HG03175 (cell line): ENCODE measurements at regions not wholly inside any gene's neighbourhood (a gene's known extent, or its start where the extent isn't known, plus 50 kb on each side); places are given as distances from the start of the nearest gene placed in this dataset.

Experiments
- ATAC-seq: cut with Tn5 transposase; IDR thresholded peaks from one replicate; pipeline ENCODE4 v1.9.1; 2021; ENCODE audit warnings: mild to moderate bottlenecking, moderate library complexity; ENCODE audit not compliant: unreplicated experiment

- no peak for ATAC-seq
Observed at GRCh38 chr22:48228468-48228867, 1466.0 kb downstream of the TBC1D22A start.

GRCh38 chr22:48227341-48228018, 1465.0 kb downstream of the TBC1D22A start:
- ATAC-seq: no peak

- no peak for ATAC-seq
Observed at GRCh38 chr22:48226026-48227013, 1463.9 kb downstream of the TBC1D22A start.

DNA sequence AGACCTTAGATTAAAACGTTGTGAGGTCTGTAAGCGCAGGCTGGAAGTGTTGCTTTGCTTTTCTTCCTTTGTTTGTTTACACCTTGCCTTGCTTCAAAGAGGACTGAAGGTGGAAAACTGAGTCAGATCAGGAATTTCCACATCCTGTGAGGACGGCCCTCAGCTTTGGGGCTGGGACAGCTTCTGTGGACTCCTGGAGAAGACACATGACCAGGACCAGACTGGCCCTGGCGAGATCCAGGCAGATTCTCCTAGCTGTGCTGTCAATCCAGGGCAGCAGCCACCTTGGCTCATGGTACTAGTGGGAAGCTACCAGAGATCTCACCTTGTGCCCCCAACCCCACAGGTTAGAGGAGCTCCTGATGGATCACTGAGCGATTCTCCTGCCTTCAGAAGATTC, 1461.9 kb downstream of the TBC1D22A start:
- no peak for ATAC-seq

DNA sequence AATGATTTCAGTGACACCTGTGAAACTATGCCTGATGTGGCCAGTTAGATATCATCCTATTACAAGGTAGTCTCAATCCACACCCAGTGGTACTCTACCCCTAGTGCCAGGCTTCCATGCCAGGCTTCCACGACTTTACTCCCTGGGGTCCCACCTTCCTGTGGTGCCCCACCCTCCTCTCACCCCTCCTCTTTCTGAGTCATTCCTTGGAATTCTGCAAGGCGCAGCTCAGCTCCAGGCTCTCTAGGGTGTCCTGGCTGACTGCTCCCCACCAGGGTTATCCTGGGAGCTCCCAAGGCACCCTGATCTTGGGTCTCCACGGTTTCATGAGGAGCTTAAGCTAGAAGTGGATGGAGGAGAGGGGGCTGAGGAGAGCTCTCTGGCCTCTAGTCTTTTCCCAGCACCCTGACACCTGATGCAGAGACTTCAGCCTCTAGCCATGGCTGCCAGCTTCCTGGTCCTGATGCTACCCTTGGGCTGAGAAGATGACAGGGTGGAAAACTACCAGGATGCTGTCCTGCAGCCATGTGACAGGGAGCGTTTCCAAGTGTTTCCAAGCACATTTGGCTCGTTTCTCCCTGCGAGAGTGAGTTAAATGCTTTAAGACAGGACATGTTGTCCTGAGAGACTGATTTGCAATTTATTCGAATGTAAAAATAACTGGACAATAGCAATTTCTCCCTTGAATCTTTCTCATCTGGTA, 1461.2 kb downstream of the TBC1D22A start:
- ATAC-seq: no peak

GRCh38 chr22:48222742-48223487, 1460.5 kb downstream of the TBC1D22A start:
- no peak for ATAC-seq

GRCh38 chr22:48218889-48219420, 1456.5 kb downstream of the TBC1D22A start:
- no peak for ATAC-seq

- ATAC-seq: no peak
Observed at GRCh38 chr22:48217596-48217995, 1455.1 kb downstream of the TBC1D22A start.

DNA sequence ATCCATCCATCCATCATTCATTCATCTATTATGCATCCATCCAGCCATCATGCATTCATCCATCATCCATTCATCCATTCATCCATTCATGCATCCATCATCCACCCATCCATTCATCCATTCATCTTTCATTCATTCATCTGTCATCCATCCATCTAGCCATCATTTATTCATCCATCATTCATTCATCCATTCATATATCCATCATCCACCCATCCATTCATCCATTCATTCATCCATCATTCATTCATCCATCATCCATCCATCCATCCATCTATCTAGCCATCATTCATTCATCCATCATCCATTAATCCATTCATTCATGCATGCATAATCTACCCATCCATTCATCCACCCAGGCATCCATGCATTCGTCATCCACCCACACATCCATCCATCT, 1450.3 kb downstream of the TBC1D22A start:
- ATAC-seq: no peak

DNA sequence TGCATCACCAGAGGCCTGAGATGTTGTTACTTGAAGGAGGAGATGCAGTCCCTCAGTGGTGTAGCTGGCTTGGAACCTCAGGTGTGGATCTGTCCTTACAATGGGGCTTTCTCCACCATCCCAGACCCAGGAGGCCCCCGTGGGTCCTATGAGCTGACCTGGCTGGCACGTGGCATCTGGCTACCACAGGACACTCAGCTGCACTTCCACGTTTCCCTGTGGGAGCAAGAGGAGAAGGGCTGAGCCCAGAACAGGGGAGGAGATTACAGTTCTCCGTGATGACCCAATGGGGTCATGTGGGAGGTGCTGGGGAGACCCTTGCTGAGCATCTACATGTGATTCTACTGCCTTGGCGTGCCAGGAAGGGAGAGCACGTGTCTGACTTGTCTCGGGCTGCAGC, 1448.4 kb downstream of the TBC1D22A start:
- no peak for ATAC-seq

DNA sequence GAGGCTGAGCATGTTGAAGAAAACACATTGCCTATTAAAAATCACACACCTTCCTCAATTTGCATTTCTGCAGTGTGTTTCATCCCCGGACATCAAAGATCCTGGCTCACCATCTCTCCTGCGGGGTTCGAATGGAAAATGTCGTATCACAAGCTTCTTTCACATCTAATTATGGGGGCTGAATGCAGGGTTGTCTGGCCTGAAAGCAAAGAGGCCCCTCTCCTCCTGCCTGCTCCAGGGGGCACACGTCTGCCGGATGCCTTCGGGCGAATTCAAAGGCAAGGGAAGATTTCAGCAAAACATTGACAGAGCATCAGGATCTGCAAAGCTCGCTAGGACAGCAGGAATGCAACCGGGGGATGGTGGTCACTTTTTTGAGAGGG, 1447.7 kb downstream of the TBC1D22A start:
- no peak for ATAC-seq

DNA sequence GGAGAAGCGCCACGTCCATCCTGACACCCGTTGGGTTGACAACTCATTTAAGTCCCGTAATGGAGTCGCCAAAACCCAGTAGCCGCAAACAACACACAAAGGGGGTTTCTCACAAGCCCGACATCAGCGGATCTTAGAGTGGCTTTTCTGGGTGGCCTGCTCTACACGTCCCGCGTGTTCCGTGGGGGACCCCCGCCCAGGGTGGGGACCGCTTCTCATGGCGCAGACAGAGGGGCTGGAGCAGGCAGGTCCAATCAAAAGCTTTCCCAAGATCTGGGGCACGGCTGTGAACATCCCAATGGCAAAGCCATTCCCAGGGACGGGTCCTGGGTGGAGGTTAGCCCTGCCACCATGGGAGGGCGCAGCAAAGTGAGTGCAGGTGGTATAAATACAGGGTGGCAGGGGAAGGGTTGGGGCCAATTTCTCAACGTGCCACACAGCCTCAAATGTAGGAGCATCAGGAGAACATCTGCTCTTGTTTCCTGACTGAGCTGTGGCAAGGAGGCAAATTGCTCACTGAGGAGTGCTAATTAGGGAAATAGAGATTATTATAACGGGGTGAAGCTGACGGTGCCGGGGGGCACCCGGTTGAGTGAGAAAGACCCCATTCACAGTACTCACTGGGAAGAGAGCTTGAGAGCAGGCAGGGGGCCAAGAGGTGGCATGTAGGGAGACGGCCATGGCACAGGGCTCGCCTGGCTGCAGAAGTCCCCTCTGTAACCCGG, 1447.2 kb downstream of the TBC1D22A start:
- no peak for ATAC-seq

- no peak for ATAC-seq
Observed at GRCh38 chr22:48208894-48209293, 1446.4 kb downstream of the TBC1D22A start.

- ATAC-seq: no peak
Observed at GRCh38 chr22:48207919-48208535, 1445.6 kb downstream of the TBC1D22A start.

- ATAC-seq: no peak
Observed at GRCh38 chr22:48205790-48206189, 1443.3 kb downstream of the TBC1D22A start.

GRCh38 chr22:48205161-48205560, 1442.7 kb downstream of the TBC1D22A start:
- ATAC-seq: no peak

- no peak for ATAC-seq
Observed at GRCh38 chr22:48204296-48204695, 1441.8 kb downstream of the TBC1D22A start.

- ATAC-seq: no peak
Observed at GRCh38 chr22:48199667-48200066, 1437.2 kb downstream of the TBC1D22A start.
